Smooth muscle cell (in vitro differentiated cells): ENCODE measurements at regions not wholly inside any gene's neighbourhood (a gene's known extent, or its start where the extent isn't known, plus 50 kb on each side); places are given as distances from the start of the nearest gene placed in this dataset.

Experiments
- DNase-seq: peaks from one replicate; lab custom pipeline; 2025; ENCODE audit not compliant: unreplicated experiment; lab: John Stamatoyannopoulos, UW
- H2AFZ ChIP-seq: fragments of 200-600 bp; sonication (generic); 2 replicates; pipeline ENCODE4 v1.6.0; 2016; ENCODE audit warnings: antibody characterized with exemption, low read depth, mild to moderate bottlenecking
- H3F3A ChIP-seq: fragments of 200-600 bp; sonication (generic); 2 replicates; pipeline ENCODE4 v1.6.0; 2017; ENCODE audit warnings: antibody characterized with exemption, low read depth
- H3K27ac ChIP-seq: fragments of 200-600 bp; sonication (generic); 2 replicates; pipeline ENCODE4 v1.5.1; 2016; ENCODE audit warnings: low read depth, mild to moderate bottlenecking
- H3K27me3 ChIP-seq: fragments of 200-600 bp; sonication (generic); 2 replicates; pipeline ENCODE4 v1.6.1; 2016; ENCODE audit warnings: low read depth, mild to moderate bottlenecking
- H3K36me3 ChIP-seq: fragments of 200-600 bp; sonication (generic); 2 replicates; pipeline ENCODE4 v1.5.1; 2016; ENCODE audit warnings: low read depth
- H3K4me1 ChIP-seq: fragments of 200-600 bp; sonication (generic); 2 replicates; pipeline ENCODE4 v1.5.1; 2016; ENCODE audit warnings: low read depth
- H3K4me2 ChIP-seq: fragments of 200-600 bp; sonication (generic); 2 replicates; pipeline ENCODE4 v1.6.0; 2016; ENCODE audit warnings: mild to moderate bottlenecking
- H3K4me3 ChIP-seq: fragments of 200-600 bp; sonication (generic); 2 replicates; pipeline ENCODE4 v1.5.1; 2016; ENCODE audit warnings: mild to moderate bottlenecking
- H3K79me2 ChIP-seq: fragments of 200-600 bp; sonication (generic); 2 replicates; pipeline ENCODE4 v1.6.0; 2016; ENCODE audit warnings: low read depth, mild to moderate bottlenecking
- H3K9ac ChIP-seq: fragments of 200-600 bp; sonication (generic); 2 replicates; pipeline ENCODE4 v1.6.0; 2016; ENCODE audit warnings: low read depth
- H3K9me3 ChIP-seq: fragments of 200-600 bp; sonication (generic); replicated peaks from 2 replicates; pipeline ENCODE4 v1.5.1; 2016; ENCODE audit warnings: low read depth
- H4K20me1 ChIP-seq: fragments of 200-600 bp; sonication (generic); 2 replicates; pipeline ENCODE4 v1.6.0; 2016; ENCODE audit warnings: low read depth
- CTCF ChIP-seq: fragments of 200-600 bp; sonication (generic); IDR thresholded peaks from 2 replicates; pipeline ENCODE4 v1.5.1; 2017; ENCODE audit warnings: borderline replicate concordance, mild to moderate bottlenecking, antibody characterized with exemption; ENCODE audit not compliant: insufficient read depth, poor library complexity, severe bottlenecking
- WGBS: methylation state at CpG from one replicate; pipeline ENCODE4 v1.1.7; 2016; ENCODE audit warnings: low lambda C conversion rate; 5-methylcytosine and 5-hydroxymethylcytosine counted together

GRCh38 chr3:124669470-124669869, 60.8 kb upstream of the UMPS start:
- Histone ChIP-seq H3K4me3 (no peak overlapping the region), H3K36me3 (no peaks in the 10 kb centered on the region), H2AFZ (no peak overlapping the region), H3K4me1 (no peaks in the 10 kb centered on the region), H3K4me2 (no peak overlapping the region), H3K9ac (no peak overlapping the region), H3K9me3 (no peaks in the 10 kb centered on the region), H3K79me2 (no peaks in the 10 kb centered on the region), H4K20me1 (no peaks in the 10 kb centered on the region), H3F3A (no peaks in the 10 kb centered on the region), H3K27me3 (no peaks in the 10 kb centered on the region), H3K27ac (no peak overlapping the region)
- no peak for TF ChIP-seq CTCF
- 86% methylated on average over 3 of the region's 3 CpGs for WGBS
- DNase-seq, result no peak

- no peak overlapping the region for H3K4me2 ChIP-seq
- H3K27ac ChIP-seq, result no peak overlapping the region
- DNase-seq, result no peak
- TF ChIP-seq CTCF, result no peak
- no peak overlapping the region for H3K9ac ChIP-seq
- no peaks in the 10 kb centered on the region for H3K4me1 ChIP-seq
- no peak overlapping the region for H2AFZ ChIP-seq
- H3K79me2 ChIP-seq, result no peaks in the 10 kb centered on the region
- no peaks in the 10 kb centered on the region for H3F3A ChIP-seq
- 93% methylated on average over 5 of the region's 5 CpGs for WGBS
- H4K20me1 ChIP-seq, result no peaks in the 10 kb centered on the region
- H3K36me3 ChIP-seq, result no peaks in the 10 kb centered on the region
- H3K9me3 ChIP-seq, result no peaks in the 10 kb centered on the region
- no peak overlapping the region for H3K4me3 ChIP-seq
- H3K27me3 ChIP-seq, result no peaks in the 10 kb centered on the region
Observed at GRCh38 chr3:124671106-124671505, 59.1 kb upstream of the UMPS start.

GRCh38 chr3:124674336-124674735, 55.9 kb upstream of the UMPS start:
- no peaks in the 10 kb centered on the region for H3K4me1 ChIP-seq
- no peak overlapping the region for H3K4me2 ChIP-seq
- H3K79me2 ChIP-seq, result no peaks in the 10 kb centered on the region
- H3K9ac ChIP-seq, result no peak overlapping the region
- H3K27ac ChIP-seq, result no peak overlapping the region
- H3K9me3 ChIP-seq, result no peaks in the 10 kb centered on the region
- no peaks in the 10 kb centered on the region for H4K20me1 ChIP-seq
- H3K36me3 ChIP-seq, result no peaks in the 10 kb centered on the region
- no peaks in the 10 kb centered on the region for H3K27me3 ChIP-seq
- H3K4me3 ChIP-seq, result no peak overlapping the region
- no peaks in the 10 kb centered on the region for H3F3A ChIP-seq
- no peak for DNase-seq
- no peak for TF ChIP-seq CTCF
- H2AFZ ChIP-seq, result no peak overlapping the region
- WGBS, result 94% methylated on average over 13 of the region's 13 CpGs

- Histone ChIP-seq H3K4me1 (no peaks in the 10 kb centered on the region), H3K79me2 (no peaks in the 10 kb centered on the region), H3K27me3 (no peaks in the 10 kb centered on the region), H2AFZ (no peak overlapping the region), H3K9me3 (no peaks in the 10 kb centered on the region), H4K20me1 (no peaks in the 10 kb centered on the region), H3F3A (no peaks in the 10 kb centered on the region), H3K9ac (no peak overlapping the region), H3K27ac (no peak overlapping the region), H3K4me3 (no peak overlapping the region), H3K4me2 (no peak overlapping the region), H3K36me3 (no peaks in the 10 kb centered on the region)
- 100% methylated on average over 3 of the region's 3 CpGs for WGBS
- no peak for DNase-seq
- no peak for TF ChIP-seq CTCF
Observed at GRCh38 chr3:124676236-124676635, 54.0 kb upstream of the UMPS start.
